Stimulated activated CD8-positive, alpha-beta memory T cell treated with anti-CD3 and anti-CD28 coated beads, Interleukin-15, amount 100 ng/mL, for 48 hours (primary cell): ENCODE measurements at regions not wholly inside any gene's neighbourhood (a gene's known extent, or its start where the extent isn't known, plus 50 kb on each side); places are given as distances from the start of the nearest gene placed in this dataset.

Source experiments
- DNase-seq, 2 donors: peaks; one replicate each; pipeline ENCODE4 v3.0.0-alpha.2; 2020; ENCODE audit warnings: low read depth in 2 of 2

GRCh38 chr20:12022126-12022525 is 104.4 kb downstream of the BTBD3 start:
- DNase-seq: no peak

DNA sequence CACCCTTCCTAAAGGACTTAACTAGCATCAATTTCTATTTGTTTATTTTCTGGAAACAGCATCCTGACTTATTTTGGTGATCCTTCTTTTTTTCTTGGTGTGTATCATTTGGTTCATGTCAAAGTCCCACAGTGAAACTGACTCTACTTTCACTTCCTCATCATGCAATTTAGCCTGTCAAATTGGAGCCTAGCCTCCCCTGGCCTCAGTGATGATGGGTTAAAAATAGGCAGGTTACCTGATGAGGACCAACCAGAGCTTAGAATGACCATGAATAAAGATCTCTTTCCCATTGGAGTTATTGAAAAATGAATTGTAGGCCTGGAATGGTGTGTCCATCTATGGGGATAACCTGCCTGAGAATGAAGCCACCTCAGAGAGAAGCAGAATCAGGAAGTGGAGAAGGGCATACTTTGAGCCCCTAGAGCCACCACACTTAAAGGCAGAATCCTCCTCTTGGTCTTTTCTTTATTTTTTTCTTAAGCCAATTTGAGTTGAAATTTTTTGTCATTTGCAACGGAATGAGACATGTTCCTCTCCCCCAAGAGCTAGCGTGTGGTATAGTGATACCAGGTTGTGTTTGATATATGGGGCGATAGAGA is 105.6 kb downstream of the BTBD3 start:
- no peak for DNase-seq

DNA sequence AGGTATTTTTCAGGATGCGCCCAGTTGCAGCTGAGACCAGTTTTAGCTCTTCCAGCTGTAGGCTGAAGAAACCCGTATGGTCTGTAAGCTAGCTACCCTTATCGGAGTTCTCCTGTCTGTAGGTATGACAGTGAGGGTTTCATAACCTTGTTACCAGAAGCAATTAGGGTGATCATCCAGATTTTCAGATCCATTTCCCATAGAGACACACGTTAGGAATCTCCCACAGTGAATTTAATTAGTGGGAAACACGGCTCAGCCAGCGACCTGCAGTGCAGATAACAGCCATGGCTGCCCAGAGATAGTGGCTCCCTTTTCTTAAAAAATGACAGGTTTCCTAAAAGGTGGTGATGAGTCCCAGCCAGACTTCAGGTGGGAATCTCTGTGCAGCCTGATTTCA is 111.1 kb downstream of the BTBD3 start:
- no peak for DNase-seq

DNA sequence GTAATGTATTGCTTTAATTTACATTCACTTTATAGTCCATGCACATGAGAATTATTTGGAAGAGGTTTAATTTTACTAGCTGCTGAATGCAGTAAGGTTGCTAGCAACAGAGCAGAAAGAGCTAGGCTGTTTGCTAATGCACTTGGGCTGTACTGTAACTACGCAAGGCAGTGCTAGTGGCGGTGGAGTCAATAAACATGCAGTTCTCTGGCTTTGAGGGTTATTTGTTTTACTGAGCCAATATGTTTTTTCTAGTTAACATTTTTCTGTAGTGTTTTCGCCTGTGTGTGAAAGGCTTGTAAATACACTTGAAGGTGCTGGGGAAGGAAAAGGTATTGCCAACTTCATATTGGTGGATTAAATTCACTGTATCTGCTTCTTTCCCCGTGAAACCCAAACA is 112.8 kb downstream of the BTBD3 start:
- DNase-seq: no peak

- no peak for DNase-seq
Measured at GRCh38 chr20:12036142-12036541, 118.4 kb downstream of the BTBD3 start.

DNA sequence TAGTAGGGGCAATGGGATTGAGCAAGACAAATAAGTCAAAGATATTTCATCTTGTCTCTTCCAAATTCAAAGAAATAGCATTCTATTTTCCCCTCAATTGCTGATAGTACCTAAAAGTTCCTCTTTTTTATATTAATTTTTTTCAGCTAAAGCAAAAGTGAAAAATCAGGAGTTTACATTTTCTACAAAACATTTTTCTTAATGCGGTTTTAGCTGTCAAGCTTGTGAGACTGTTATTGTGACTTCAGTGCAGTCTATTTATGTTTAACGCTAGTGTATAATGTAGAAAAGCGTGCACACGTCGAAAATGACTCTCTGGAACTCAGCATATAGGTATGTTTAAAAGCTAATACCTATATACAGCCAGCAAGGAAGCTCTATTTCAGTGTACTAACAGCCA is 119.8 kb downstream of the BTBD3 start:
- no peak for DNase-seq

DNA sequence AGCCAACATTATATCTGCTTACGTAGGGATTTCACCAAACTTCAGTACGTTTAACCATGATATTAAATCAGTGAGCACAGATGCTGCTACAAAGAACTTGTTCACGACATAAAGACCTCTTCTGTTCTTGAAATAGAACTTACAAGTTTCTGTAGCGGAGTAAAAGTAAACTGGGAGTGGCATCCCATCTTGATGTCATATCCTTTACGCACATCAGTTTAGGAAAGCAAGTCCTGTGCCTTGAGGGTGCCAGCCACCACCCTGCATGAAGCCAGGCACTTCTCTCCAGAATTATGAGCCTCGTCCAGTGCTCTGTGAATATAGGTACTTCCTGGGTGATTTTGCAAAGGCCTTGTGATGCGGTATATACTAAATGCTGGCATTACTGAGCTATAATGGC is 122.6 kb downstream of the BTBD3 start:
- DNase-seq: no peak

GRCh38 chr20:12044969-12045368 is 127.3 kb downstream of the BTBD3 start:
- no peak for DNase-seq

GRCh38 chr20:12047838-12048432 is 130.2 kb downstream of the BTBD3 start:
- no peak for DNase-seq

GRCh38 chr20:12049125-12049524 is 131.4 kb downstream of the BTBD3 start:
- DNase-seq: no peak

- no peak for DNase-seq
Measured at GRCh38 chr20:12051206-12052163, 133.8 kb downstream of the BTBD3 start.

- DNase-seq: no peak
Measured at GRCh38 chr20:12053353-12053752, 135.7 kb downstream of the BTBD3 start.

- DNase-seq: no peak
Measured at GRCh38 chr20:12054556-12054955, 136.9 kb downstream of the BTBD3 start.

GRCh38 chr20:12055161-12055560 is 137.5 kb downstream of the BTBD3 start:
- DNase-seq: no peak

- DNase-seq: no peak
Measured at GRCh38 chr20:12056839-12057238, 139.1 kb downstream of the BTBD3 start.

DNA sequence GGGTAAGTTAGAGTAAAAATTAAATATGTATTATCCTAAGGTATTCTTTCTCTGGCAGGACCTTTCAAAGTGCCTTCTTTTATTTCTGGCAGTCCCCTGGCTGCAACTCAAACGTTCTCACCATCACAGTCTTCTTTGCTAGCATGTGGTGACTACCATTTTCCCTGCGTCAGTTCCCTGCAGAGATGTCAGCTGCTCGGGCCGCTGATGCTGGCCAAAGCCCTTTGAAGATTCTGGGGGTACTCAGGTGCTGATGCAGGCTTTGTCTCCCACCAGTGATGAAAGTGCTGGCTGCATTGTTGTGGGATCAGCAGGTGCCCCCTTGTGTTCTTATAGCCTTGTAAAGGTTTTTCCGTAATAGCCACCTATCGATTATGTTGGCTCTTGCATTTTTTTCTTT is 140.1 kb downstream of the BTBD3 start:
- DNase-seq: no peak

DNA sequence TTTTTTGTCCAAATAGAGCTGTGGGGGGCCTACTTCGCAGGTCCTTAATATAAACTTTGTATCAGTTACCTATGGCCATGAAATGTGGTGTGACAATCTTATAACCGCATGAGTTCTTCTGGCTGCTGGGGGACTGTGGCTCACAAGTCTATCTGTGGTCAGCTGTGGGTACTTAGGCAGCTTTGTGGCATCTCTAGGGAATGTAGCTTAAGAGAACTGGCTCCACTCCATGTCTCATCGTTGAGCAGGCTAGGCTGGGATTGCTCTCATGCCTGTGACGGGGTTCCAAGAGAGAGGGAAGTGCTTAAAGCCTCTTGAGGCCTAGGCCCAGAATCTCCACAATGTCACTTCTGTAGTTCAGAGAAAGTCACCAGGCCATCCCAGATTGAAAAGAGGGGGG is 140.5 kb downstream of the BTBD3 start:
- no peak for DNase-seq

GRCh38 chr20:12061466-12061865 is 143.8 kb downstream of the BTBD3 start:
- DNase-seq: no peak

- no peak for DNase-seq
Measured at GRCh38 chr20:12063106-12063684, 145.5 kb downstream of the BTBD3 start.

- DNase-seq: no peak
Measured at GRCh38 chr20:12064540-12064939, 146.8 kb downstream of the BTBD3 start.

- no peak for DNase-seq
Measured at GRCh38 chr20:12067686-12068085, 150.0 kb downstream of the BTBD3 start.

DNA sequence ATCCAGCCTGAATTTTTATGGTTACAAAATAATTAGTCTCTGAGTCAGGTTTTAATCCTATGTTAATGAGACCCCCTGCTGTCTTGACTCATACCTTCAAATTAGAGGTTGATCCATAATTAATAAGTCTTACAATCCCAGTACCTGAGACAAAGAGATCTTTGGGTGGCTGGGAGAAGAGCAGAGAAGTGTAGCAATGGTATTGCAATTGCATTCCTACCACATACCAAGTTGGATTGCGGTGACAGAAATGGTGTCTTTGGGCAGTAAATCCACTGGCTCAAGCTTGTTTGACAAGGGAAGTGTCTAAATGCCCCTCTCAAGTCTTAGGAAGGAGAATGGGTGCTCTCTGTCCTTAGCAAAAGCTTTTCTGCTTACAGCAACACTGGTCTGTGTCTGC is 150.4 kb downstream of the BTBD3 start:
- DNase-seq: no peak

DNA sequence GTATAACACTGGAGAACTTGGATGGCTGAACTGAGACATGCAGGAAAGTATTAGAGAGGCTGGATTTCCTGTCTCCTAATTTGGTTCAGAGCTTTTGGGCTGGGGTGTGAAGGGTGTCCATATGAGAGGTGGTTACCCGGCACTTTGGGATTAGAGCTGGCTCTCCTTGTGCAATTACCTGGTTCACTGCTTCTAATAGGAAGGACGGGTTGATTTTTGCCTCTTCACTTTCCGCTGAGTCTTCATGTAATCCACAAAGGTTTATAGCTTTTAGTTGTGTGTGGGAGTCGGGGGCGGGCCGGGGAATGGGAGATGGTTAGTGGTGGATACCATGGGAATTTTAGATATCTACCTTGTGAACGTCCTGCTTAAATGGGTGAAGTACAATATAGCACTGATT is 151.5 kb downstream of the BTBD3 start:
- no peak for DNase-seq
